ENCODE measurements at regions not wholly inside any gene's neighbourhood (a gene's known extent, or its start where the extent isn't known, plus 50 kb on each side); places are given as distances from the start of the nearest gene placed in this dataset.

GRCh38 chr1:191085121-191085520 is 607.5 kb upstream of the BRINP3 start:
- no peak for TF ChIP-seq EZH2 (IDR thresholded peaks at IDR 0.05; ENCODE audit: low read length)
- TF ChIP-seq CTCF (optimal IDR thresholded peaks at IDR 0.05 in 1 of 3, IDR thresholded peaks at IDR 0.05 in 1 of 3, conservative IDR thresholded peaks at IDR 0.05 in 1 of 3; ENCODE audit: extremely low read depth in 1 of 3, insufficient read depth in 2 of 3, low read length in 3 of 3) = no peak
- Histone ChIP-seq H3K36me3 (ENCODE audit: control insufficient read depth in 2 of 2, extremely low read depth in 1 of 2, insufficient read depth in 2 of 2, low read length in 2 of 2) (no peaks in the 10 kb centered on the region), H3K9me3 (ENCODE audit: control insufficient read depth, low read depth, low read length) (no peaks in the 10 kb centered on the region), H3K79me2 (ENCODE audit: control insufficient read depth, insufficient read depth, low read length) (no peaks in the 10 kb centered on the region), H4K20me1 (ENCODE audit: control insufficient read depth, extremely low read depth, insufficient read depth, low read length) (no peaks in the 10 kb centered on the region), H3K27ac (ENCODE audit: control insufficient read depth, insufficient read depth, low read length) (no peak overlapping the region), H2AFZ (ENCODE audit: control insufficient read depth, low read length) (no peak overlapping the region), H3K4me3 (ENCODE audit: control insufficient read depth in 2 of 3, extremely low read depth in 1 of 3, insufficient read depth in 2 of 3, low read depth in 1 of 3, low read length in 3 of 3) (no peak overlapping the region), H3K4me1 (ENCODE audit: control insufficient read depth, extremely low read depth, insufficient read depth, low read length) (no peaks in the 10 kb centered on the region), H3K4me2 (ENCODE audit: control insufficient read depth, extremely low read depth, insufficient read depth, low read depth, low read length) (no peak overlapping the region), H3K9ac (ENCODE audit: control insufficient read depth, extremely low read depth, insufficient read depth, low read length) (no peak overlapping the region), H3K27me3 (ENCODE audit: control insufficient read depth, extremely low read depth, insufficient read depth, low read length) (no peaks in the 10 kb centered on the region), H3K9me1 (ENCODE audit: control insufficient read depth, extremely low read depth, insufficient read depth, low read length) (no peaks in the 10 kb centered on the region)
- FAIRE-seq (no peak), DNase-seq (ENCODE audit: low read depth, low spot score) (no peak)
- dilution Hi-C loops (cut with MboI; ENCODE audit: extremely low pct_ligation_motif_present, low sequenced_read_pairs) = no loop called here

GRCh38 chr1:191086910-191087309 is 609.2 kb upstream of the BRINP3 start:
- no peaks in the 10 kb centered on the region for H3K9me3 ChIP-seq (ENCODE audit: control insufficient read depth, low read depth, low read length)
- no peak overlapping the region for H2AFZ ChIP-seq (ENCODE audit: control insufficient read depth, low read length)
- dilution Hi-C loops (cut with MboI; ENCODE audit: extremely low pct_ligation_motif_present, low sequenced_read_pairs) = no loop called here
- TF ChIP-seq CTCF (optimal IDR thresholded peaks at IDR 0.05 in 1 of 3, IDR thresholded peaks at IDR 0.05 in 1 of 3, conservative IDR thresholded peaks at IDR 0.05 in 1 of 3; ENCODE audit: extremely low read depth in 1 of 3, insufficient read depth in 2 of 3, low read length in 3 of 3) (no peak), EZH2 (IDR thresholded peaks at IDR 0.05; ENCODE audit: low read length) (no peak)
- H3K79me2 ChIP-seq (ENCODE audit: control insufficient read depth, insufficient read depth, low read length) = no peaks in the 10 kb centered on the region
- H3K4me2 ChIP-seq (ENCODE audit: control insufficient read depth, extremely low read depth, insufficient read depth, low read depth, low read length) = no peak overlapping the region
- no peaks in the 10 kb centered on the region for H3K36me3 ChIP-seq (ENCODE audit: control insufficient read depth in 2 of 2, extremely low read depth in 1 of 2, insufficient read depth in 2 of 2, low read length in 2 of 2)
- H3K27ac ChIP-seq (ENCODE audit: control insufficient read depth, insufficient read depth, low read length) = no peak overlapping the region
- no peaks in the 10 kb centered on the region for H3K9me1 ChIP-seq (ENCODE audit: control insufficient read depth, extremely low read depth, insufficient read depth, low read length)
- no peaks in the 10 kb centered on the region for H3K27me3 ChIP-seq (ENCODE audit: control insufficient read depth, extremely low read depth, insufficient read depth, low read length)
- H3K4me3 ChIP-seq (ENCODE audit: control insufficient read depth in 2 of 3, extremely low read depth in 1 of 3, insufficient read depth in 2 of 3, low read depth in 1 of 3, low read length in 3 of 3) = no peak overlapping the region
- no peak for DNase-seq (ENCODE audit: low read depth, low spot score)
- H3K9ac ChIP-seq (ENCODE audit: control insufficient read depth, extremely low read depth, insufficient read depth, low read length) = no peak overlapping the region
- no peak for FAIRE-seq
- H3K4me1 ChIP-seq (ENCODE audit: control insufficient read depth, extremely low read depth, insufficient read depth, low read length) = no peaks in the 10 kb centered on the region
- no peaks in the 10 kb centered on the region for H4K20me1 ChIP-seq (ENCODE audit: control insufficient read depth, extremely low read depth, insufficient read depth, low read length)

Measured in keratinocyte (primary cell).